Calu3 (cell line): ENCODE measurements at regions not wholly inside any gene's neighbourhood (a gene's known extent, or its start where the extent isn't known, plus 50 kb on each side); places are given as distances from the start of the nearest gene placed in this dataset.

Experiments used
- BruUV-seq: library from RNA; stranded (reverse); fragments of 400-500 nt; replicated peaks from 2 replicates; lab custom pipeline; 2021; lab: Mats Ljungman, UMichigan
- CTCF ChIA-PET: fragments of 300-600 bp; sonication (Branson Sonifier 250); formaldehyde crosslinking; loops from one replicate; lab custom pipeline; 2022; ENCODE audit warnings: antibody characterized with exemption; lab: Charles Lee
- DNase-seq: peaks from one replicate; pipeline ENCODE4 v3.0.0; 2022
- H3K27ac Mint-ChIP-seq: one replicate; pipeline ENCODE4 v1.8.0; 2022; ENCODE audit warnings: mixed read lengths; ENCODE audit not compliant: unreplicated experiment
- H3K27me3 Mint-ChIP-seq: one replicate; pipeline ENCODE4 v1.8.0; 2022; ENCODE audit warnings: mixed read lengths; ENCODE audit not compliant: unreplicated experiment
- H3K36me3 Mint-ChIP-seq: one replicate; pipeline ENCODE4 v1.8.0; 2022; ENCODE audit warnings: mild to moderate bottlenecking, moderate library complexity, mixed read lengths; ENCODE audit not compliant: insufficient read depth, unreplicated experiment
- H3K4me1 Mint-ChIP-seq: one replicate; pipeline ENCODE4 v1.8.0; 2022; ENCODE audit warnings: mild to moderate bottlenecking, low read depth, mixed read lengths; ENCODE audit not compliant: unreplicated experiment
- H3K4me3 Mint-ChIP-seq: one replicate; pipeline ENCODE4 v1.8.0; 2022; ENCODE audit warnings: mild to moderate bottlenecking, low read depth, moderate library complexity, mixed read lengths; ENCODE audit not compliant: unreplicated experiment
- H3K9me3 Mint-ChIP-seq: one replicate; pipeline ENCODE4 v1.8.0; 2022; ENCODE audit warnings: low read depth, mixed read lengths; ENCODE audit not compliant: unreplicated experiment
- CTCF ChIP-seq: fragments of 200-600 bp; IDR thresholded peaks from one replicate; pipeline ENCODE4 v1.8.0; 2022; ENCODE audit warnings: antibody characterized with exemption; ENCODE audit not compliant: unreplicated experiment
- intact Hi-C: fragments of 100-400 bp; cut with micrococcal nuclease; formaldehyde crosslinking; loops from one replicate; pipeline ENCODE4 v1.10.0; 2022; ENCODE audit not compliant: unreplicated experiment

- H3K36me3 Mint-ChIP-seq: no peaks in the 10 kb centered on the region
- no peaks in the 10 kb centered on the region for H3K27me3 Mint-ChIP-seq
- intact Hi-C loops: no loop called here
- H3K4me1 Mint-ChIP-seq: no peaks in the 10 kb centered on the region
- CTCF ChIA-PET: interaction anchor here (0.5 kb wide), 1 partner anchor 15 kb away, joined by 3 read pairs; no protein-coding TSS in a partner anchor
- BruUV-seq: no TSS peak
- H3K27ac Mint-ChIP-seq: no peak overlapping the region
- DNase-seq: no peak
- H3K9me3 Mint-ChIP-seq: peaks cover 18% of the 10 kb centered on the region
- no peak overlapping the region for H3K4me3 Mint-ChIP-seq
- TF ChIP-seq CTCF: no peak
These were observed 239.6 kb downstream of the TSHZ3 start for GRCh38 chr19:31109636-31110035.

DNA sequence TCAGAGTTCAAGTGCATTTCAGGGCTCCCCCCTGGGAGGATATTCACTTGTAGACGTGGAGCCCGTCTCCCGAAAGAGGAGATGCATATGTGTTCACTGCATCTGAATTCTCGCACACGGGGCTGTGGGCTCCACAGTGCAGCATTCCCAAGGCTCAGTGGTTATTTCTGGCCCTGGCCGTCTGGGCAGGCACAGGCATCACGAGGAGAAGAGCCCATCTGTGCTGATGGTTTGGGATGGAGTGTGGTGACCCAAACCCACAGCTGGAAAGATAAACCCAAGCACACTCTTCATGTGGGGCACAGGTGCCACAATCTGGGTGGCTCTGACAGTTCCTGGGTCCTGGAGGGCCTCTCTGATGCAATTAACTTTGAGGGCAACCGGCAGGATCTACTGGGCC lies 242.1 kb downstream of the TSHZ3 start:
- Mint-ChIP-seq H3K4me1 (no peaks in the 10 kb centered on the region), H3K27me3 (no peaks in the 10 kb centered on the region), H3K4me3 (no peak overlapping the region), H3K9me3 (peaks cover 18% of the 10 kb centered on the region), H3K36me3 (no peaks in the 10 kb centered on the region), H3K27ac (no peak overlapping the region)
- no TSS peak for BruUV-seq
- intact Hi-C loops: no loop called here
- no peak for TF ChIP-seq CTCF
- no peak for DNase-seq
- CTCF ChIA-PET: no interaction called here

GRCh38 chr19:31105761-31106160 lies 243.5 kb downstream of the TSHZ3 start:
- no peak for DNase-seq
- no peaks in the 10 kb centered on the region for H3K27me3 Mint-ChIP-seq
- H3K27ac Mint-ChIP-seq: no peak overlapping the region
- no peaks in the 10 kb centered on the region for H3K36me3 Mint-ChIP-seq
- no TSS peak for BruUV-seq
- H3K9me3 Mint-ChIP-seq: peaks cover 20% of the 10 kb centered on the region
- CTCF ChIA-PET: no interaction called here
- intact Hi-C loops: no loop called here
- no peaks in the 10 kb centered on the region for H3K4me1 Mint-ChIP-seq
- TF ChIP-seq CTCF: no peak
- H3K4me3 Mint-ChIP-seq: no peak overlapping the region

DNA sequence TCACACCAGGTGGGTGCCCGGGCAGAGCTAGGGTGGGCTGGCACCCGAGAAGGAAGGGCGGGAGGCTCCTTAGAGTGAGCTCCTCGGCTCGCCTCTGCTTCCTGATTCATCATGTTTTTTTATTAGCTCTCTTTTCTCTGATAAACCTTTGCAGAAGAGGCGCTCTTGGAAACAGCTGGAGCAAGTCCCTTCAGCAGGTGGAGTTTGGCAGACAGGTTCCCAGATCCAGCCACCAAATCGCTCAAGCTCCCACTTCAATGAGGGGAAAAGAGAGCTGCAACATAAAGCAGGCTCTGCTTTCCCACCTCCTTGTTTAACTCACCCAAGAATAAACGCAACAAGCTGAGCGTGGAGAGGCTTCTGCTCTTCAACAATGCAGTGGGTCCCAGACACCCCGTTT lies 244.8 kb downstream of the TSHZ3 start:
- Mint-ChIP-seq H3K4me3 (no peak overlapping the region), H3K27me3 (no peaks in the 10 kb centered on the region), H3K9me3 (peaks cover 16% of the 10 kb centered on the region), H3K36me3 (no peaks in the 10 kb centered on the region), H3K4me1 (no peaks in the 10 kb centered on the region), H3K27ac (no peak overlapping the region)
- TF ChIP-seq CTCF: no peak
- intact Hi-C loops: no loop called here
- CTCF ChIA-PET: interaction anchor here (0.7 kb wide), 1 partner anchor 117 kb away, joined by 6 read pairs; no protein-coding TSS in a partner anchor
- BruUV-seq: no TSS peak
- DNase-seq: no peak
